ENCODE measurements at regions not wholly inside any gene's neighbourhood (a gene's known extent, or its start where the extent isn't known, plus 50 kb on each side); places are given as distances from the start of the nearest gene placed in this dataset.

GRCh38 chr4:187075514-187075913 lies 351.9 kb upstream of the FAT1 start:
- TF ChIP-seq EP300 (IDR thresholded peaks at IDR 0.05; ENCODE audit: borderline replicate concordance in 1 of 2, low read depth in 2 of 2, low read length in 2 of 2) (no peak), SP1 (IDR thresholded peaks at IDR 0.05; ENCODE audit: low read depth, low read length) (no peak), TBP (IDR thresholded peaks at IDR 0.05; ENCODE audit: low read depth, low read length) (no peak)

All from H1 (cell line).